Mesendoderm (in vitro differentiated cells): ENCODE measurements at regions not wholly inside any gene's neighbourhood (a gene's known extent, or its start where the extent isn't known, plus 50 kb on each side); places are given as distances from the start of the nearest gene placed in this dataset.
A peak's percentile ranks its signal among the peaks of the same experiment; 100 is the strongest.

Source experiments
- DNase-seq: peaks from one replicate; pipeline ENCODE4 v3.0.0; 2013
- H2AK5ac ChIP-seq: 2 replicates; pipeline ENCODE4 v1.6.1; 2013; ENCODE audit warnings: low read length, inconsistent platforms
- H2BK120ac ChIP-seq: 2 replicates; pipeline ENCODE4 v1.6.1; 2013; ENCODE audit warnings: low read depth, mild to moderate bottlenecking, low read length, moderate library complexity, mixed read lengths
- H2BK15ac ChIP-seq: replicated peaks from 2 replicates; pipeline ENCODE4 v1.6.1; 2013; ENCODE audit warnings: low read depth, mild to moderate bottlenecking, moderate library complexity
- H2BK5ac ChIP-seq: 2 replicates; pipeline ENCODE4 v1.6.1; 2013; ENCODE audit warnings: low read length, inconsistent platforms
- H3K18ac ChIP-seq: 2 replicates; pipeline ENCODE4 v1.6.1; 2013; ENCODE audit warnings: mild to moderate bottlenecking, low read length, mixed read lengths
- H3K23ac ChIP-seq: one replicate; pipeline ENCODE4 v1.6.1; 2013; ENCODE audit warnings: low read length
- H3K27ac ChIP-seq: 2 replicates; pipeline ENCODE4 v1.5.1; 2013; ENCODE audit warnings: low read depth, mild to moderate bottlenecking, inconsistent platforms, low read length, moderate library complexity
- H3K27me3 ChIP-seq: 2 replicates; pipeline ENCODE4 v1.6.1; 2013; ENCODE audit warnings: low read length, control low read depth, mild to moderate bottlenecking, inconsistent platforms; ENCODE audit not compliant: insufficient read depth, poor library complexity
- H3K36me3 ChIP-seq: 2 replicates; pipeline ENCODE4 v1.6.1; 2013; ENCODE audit warnings: low read length, inconsistent platforms; ENCODE audit not compliant: control insufficient read depth, insufficient read depth
- H3K4ac ChIP-seq: one replicate; pipeline ENCODE4 v1.6.1; 2013; ENCODE audit warnings: low read depth, mild to moderate bottlenecking, low read length, moderate library complexity
- H3K4me1 ChIP-seq: 2 replicates; pipeline ENCODE4 v1.6.1; 2013; ENCODE audit warnings: low read depth, low read length, inconsistent platforms; ENCODE audit not compliant: control insufficient read depth
- H3K4me2 ChIP-seq: 2 replicates; pipeline ENCODE4 v1.6.1; 2013; ENCODE audit warnings: low read length
- H3K4me3 ChIP-seq: 2 replicates; pipeline ENCODE4 v1.5.1; 2013; ENCODE audit warnings: mild to moderate bottlenecking, low read length
- H3K56ac ChIP-seq: one replicate; pipeline ENCODE4 v1.6.1; 2013; ENCODE audit warnings: low read length
- H3K79me1 ChIP-seq: 2 replicates; pipeline ENCODE4 v1.6.1; 2013; ENCODE audit warnings: low read length, inconsistent platforms
- H3K79me2 ChIP-seq: 2 replicates; pipeline ENCODE4 v1.6.1; 2013; ENCODE audit warnings: mild to moderate bottlenecking, low read length; ENCODE audit not compliant: control insufficient read depth, insufficient read depth
- H3K9ac ChIP-seq: 2 replicates; pipeline ENCODE4 v1.6.1; 2013; ENCODE audit warnings: low read length, inconsistent platforms
- H4K5ac ChIP-seq: one replicate; pipeline ENCODE4 v1.6.1; 2013; ENCODE audit warnings: low read length
- H4K8ac ChIP-seq: one replicate; pipeline ENCODE4 v1.6.1; 2013; ENCODE audit warnings: low read depth, mild to moderate bottlenecking, control low read depth, low read length, moderate library complexity
- WGBS: extraction: QIAGEN DNeasy Blood & Tissue Kit; methylation state at CpG from one replicate; pipeline ENCODE4 v1.1.7; 2013; ENCODE audit warnings: low lambda C conversion rate, missing lambda C conversion rate; ENCODE audit not compliant: insufficient coverage; ENCODE audit errors: extremely low coverage; 5-methylcytosine and 5-hydroxymethylcytosine counted together

DNA sequence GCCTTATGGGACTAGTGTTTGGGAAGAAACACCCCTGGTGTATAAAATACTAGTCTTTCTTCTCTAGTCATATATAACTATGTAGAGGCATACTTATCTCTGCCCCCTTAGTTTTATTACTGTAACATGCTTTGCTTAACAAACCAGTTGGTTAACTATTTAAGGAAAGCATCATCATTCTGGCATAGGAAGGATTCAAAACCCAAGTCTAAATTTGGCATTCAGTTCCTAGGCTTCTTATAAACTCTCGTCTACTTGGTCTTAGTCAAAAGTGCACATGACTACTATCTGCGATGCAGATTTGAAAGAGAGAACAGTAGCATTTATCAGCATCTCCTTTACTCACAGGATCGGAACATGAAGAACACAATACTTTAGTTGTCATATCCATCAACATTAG is 111.3 kb downstream of the MFAP3L start:
- Histone ChIP-seq H3K4ac (no peak overlapping the region), H3K79me1 (no peaks in the 10 kb centered on the region), H3K79me2 (no peaks in the 10 kb centered on the region), H4K8ac (no peak overlapping the region), H3K4me3 (no peak overlapping the region), H3K27me3 (no peaks in the 10 kb centered on the region), H4K5ac (no peak overlapping the region), H3K56ac (no peak overlapping the region), H3K4me1 (peaks cover 3% of the 10 kb centered on the region), H3K36me3 (no peaks in the 10 kb centered on the region), H3K23ac (no peak overlapping the region), H2AK5ac (no peak overlapping the region), H2BK120ac (no peak overlapping the region), H3K9ac (no peak overlapping the region), H3K4me2 (no peak overlapping the region), H3K18ac (no peak overlapping the region), H2BK15ac (no peak overlapping the region), H3K27ac (no peak overlapping the region), H2BK5ac (no peak overlapping the region)
- DNase-seq = no peak
- WGBS = no CpG with 5 or more reads among the region's 3 CpGs

DNA sequence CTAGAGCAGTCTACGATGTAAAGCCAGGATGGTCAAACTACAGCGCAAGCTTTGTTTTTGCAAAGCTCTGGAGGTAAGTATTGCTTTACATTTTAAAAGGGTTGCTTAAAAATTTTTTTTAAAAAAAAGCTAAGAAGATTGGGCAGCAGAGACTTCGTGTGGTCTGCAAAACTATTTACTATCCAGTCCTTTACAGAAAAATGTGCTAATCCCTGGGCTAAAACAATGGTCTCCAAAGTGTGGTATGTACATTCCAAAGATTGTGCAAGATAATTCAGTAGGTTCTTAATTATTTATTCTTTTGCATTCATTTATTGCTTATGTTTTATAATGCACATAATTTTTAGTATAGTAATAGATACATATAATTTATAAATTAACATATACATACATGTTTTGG is 113.2 kb downstream of the MFAP3L start:
- H3K4me3 ChIP-seq = no peak overlapping the region
- no peak overlapping the region for H4K5ac ChIP-seq
- no peak overlapping the region for H2BK5ac ChIP-seq
- H3K79me2 ChIP-seq = no peaks in the 10 kb centered on the region
- peak; percentile 53 for DNase-seq
- no peak overlapping the region for H4K8ac ChIP-seq
- H3K79me1 ChIP-seq = no peaks in the 10 kb centered on the region
- peak overlapping the region; percentile 86 for H2BK15ac ChIP-seq
- no peaks in the 10 kb centered on the region for H3K36me3 ChIP-seq
- no peak overlapping the region for H3K9ac ChIP-seq
- H3K23ac ChIP-seq = no peak overlapping the region
- peaks cover 2% of the 10 kb centered on the region for H3K4me1 ChIP-seq
- peak overlapping the region; percentile 0 for H3K18ac ChIP-seq
- H2BK120ac ChIP-seq = no peak overlapping the region
- H3K56ac ChIP-seq = no peak overlapping the region
- no peaks in the 10 kb centered on the region for H3K27me3 ChIP-seq
- H3K27ac ChIP-seq = no peak overlapping the region
- no peak overlapping the region for H2AK5ac ChIP-seq
- no peak overlapping the region for H3K4me2 ChIP-seq
- no peak overlapping the region for H3K4ac ChIP-seq
- WGBS = no CpG with 5 or more reads among the region's 3 CpGs

DNA sequence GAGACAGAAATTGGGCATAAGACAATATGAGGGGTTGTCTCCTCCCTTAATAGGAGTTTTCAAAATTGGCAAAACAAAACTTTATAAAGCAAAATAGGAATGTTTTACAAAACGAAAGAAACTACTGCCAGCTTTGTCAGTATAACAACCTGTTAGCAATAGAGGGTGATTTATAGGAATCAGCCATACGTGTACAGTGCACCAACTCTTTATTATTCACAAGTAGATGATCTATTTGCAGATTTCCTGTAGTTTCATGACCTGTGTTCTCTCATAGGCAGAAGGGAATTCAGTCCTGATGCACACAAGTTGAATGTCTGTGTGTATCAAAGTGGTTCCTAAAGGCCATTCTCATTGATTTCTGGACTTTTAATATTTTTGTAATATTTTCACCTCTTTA is 116.3 kb downstream of the MFAP3L start:
- DNase-seq = no peak
- Histone ChIP-seq H3K56ac (no peak overlapping the region), H3K27me3 (no peaks in the 10 kb centered on the region), H3K4me1 (peaks cover 2% of the 10 kb centered on the region), H3K79me2 (no peaks in the 10 kb centered on the region), H2BK15ac (no peak overlapping the region), H2BK120ac (no peak overlapping the region), H3K4me2 (no peak overlapping the region), H3K18ac (no peak overlapping the region), H2AK5ac (no peak overlapping the region), H3K23ac (no peak overlapping the region), H3K4me3 (no peak overlapping the region), H3K27ac (no peak overlapping the region), H4K8ac (no peak overlapping the region), H4K5ac (no peak overlapping the region), H3K4ac (no peak overlapping the region), H3K36me3 (no peaks in the 10 kb centered on the region), H2BK5ac (no peak overlapping the region), H3K9ac (no peak overlapping the region), H3K79me1 (no peaks in the 10 kb centered on the region)
- WGBS = no CpG with 5 or more reads among the region's 2 CpGs

DNA sequence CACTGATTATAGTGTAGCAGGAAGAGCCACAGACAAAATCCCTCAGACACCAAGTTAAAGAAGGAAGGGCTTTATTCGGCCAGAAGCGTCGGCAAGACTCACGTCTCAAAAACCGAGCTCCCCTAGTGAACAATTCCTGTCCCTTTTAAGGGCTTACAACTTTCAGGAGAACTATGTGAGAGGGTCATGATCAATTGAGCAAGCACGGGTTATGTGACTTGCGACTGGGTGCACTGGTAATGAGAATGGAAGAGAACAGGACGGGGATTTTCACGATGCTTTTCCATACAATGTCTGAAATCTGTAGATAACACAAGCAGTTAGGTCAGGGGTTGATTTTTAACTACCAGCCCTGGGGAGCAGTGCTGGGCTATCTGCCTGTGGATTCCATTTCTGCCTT is 116.7 kb downstream of the MFAP3L start:
- Histone ChIP-seq H3K23ac (no peak overlapping the region), H3K4me2 (no peak overlapping the region), H4K5ac (no peak overlapping the region), H2BK15ac (no peak overlapping the region), H3K79me2 (no peaks in the 10 kb centered on the region), H3K79me1 (no peaks in the 10 kb centered on the region), H3K36me3 (no peaks in the 10 kb centered on the region), H3K27me3 (no peaks in the 10 kb centered on the region), H3K56ac (no peak overlapping the region), H2BK120ac (no peak overlapping the region), H3K18ac (no peak overlapping the region), H3K4ac (no peak overlapping the region), H3K4me3 (no peak overlapping the region), H2AK5ac (no peak overlapping the region), H3K9ac (no peak overlapping the region), H3K4me1 (peaks cover 2% of the 10 kb centered on the region), H2BK5ac (no peak overlapping the region), H4K8ac (no peak overlapping the region), H3K27ac (no peak overlapping the region)
- DNase-seq = peak; percentile 65
- no CpG with 5 or more reads among the region's 9 CpGs for WGBS

DNA sequence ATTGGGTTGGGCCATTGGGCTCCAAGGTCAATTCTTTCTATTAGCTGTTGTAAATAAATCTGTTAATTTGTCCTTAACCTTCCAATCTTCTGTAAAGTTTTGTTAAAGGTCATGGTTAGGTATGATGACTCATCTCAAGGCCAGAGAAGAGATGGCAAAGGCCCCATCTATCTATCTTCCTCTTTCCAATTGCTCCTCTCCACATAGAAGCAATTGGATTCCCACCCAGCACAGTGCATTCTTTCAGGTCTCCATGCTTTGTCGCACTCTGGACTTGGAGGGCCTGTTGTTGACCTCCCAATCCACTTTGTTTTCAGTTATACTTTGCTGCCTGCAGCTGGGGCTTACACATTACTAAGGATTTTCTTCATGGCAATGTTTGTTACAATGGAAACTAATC is 118.5 kb downstream of the MFAP3L start:
- WGBS = no CpG with 5 or more reads among the region's 1 CpG
- Histone ChIP-seq H3K4me1 (peaks cover 2% of the 10 kb centered on the region), H3K79me1 (no peaks in the 10 kb centered on the region), H3K27ac (no peak overlapping the region), H3K9ac (no peak overlapping the region), H3K27me3 (no peaks in the 10 kb centered on the region), H2AK5ac (no peak overlapping the region), H3K18ac (no peak overlapping the region), H3K79me2 (no peaks in the 10 kb centered on the region), H3K56ac (no peak overlapping the region), H2BK5ac (no peak overlapping the region), H4K8ac (no peak overlapping the region), H3K23ac (no peak overlapping the region), H3K4me2 (no peak overlapping the region), H3K4me3 (no peak overlapping the region), H3K4ac (no peak overlapping the region), H3K36me3 (no peaks in the 10 kb centered on the region), H2BK120ac (no peak overlapping the region), H4K5ac (no peak overlapping the region), H2BK15ac (no peak overlapping the region)
- no peak for DNase-seq

DNA sequence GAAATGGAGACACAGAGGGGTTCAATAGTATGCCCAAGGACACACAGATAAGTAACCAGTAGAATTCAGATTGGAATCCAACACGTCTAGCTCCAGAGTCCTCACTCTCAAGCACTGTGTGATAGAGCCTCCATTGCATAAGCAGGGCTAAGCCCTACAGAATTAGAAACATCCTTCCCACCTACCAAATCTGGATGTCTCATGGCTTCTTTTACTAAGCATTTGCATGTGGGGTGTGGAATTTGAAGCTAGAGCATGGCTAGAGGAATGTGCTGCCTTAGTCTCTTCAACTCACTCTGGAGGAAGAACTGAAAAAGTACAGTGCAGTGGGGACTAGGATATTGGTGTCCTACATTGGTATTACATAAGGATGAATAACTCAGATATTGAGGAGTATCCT is 119.4 kb downstream of the MFAP3L start:
- Histone ChIP-seq H3K18ac (no peak overlapping the region), H4K5ac (no peak overlapping the region), H3K79me1 (no peaks in the 10 kb centered on the region), H3K36me3 (no peaks in the 10 kb centered on the region), H3K23ac (no peak overlapping the region), H3K56ac (no peak overlapping the region), H3K4me2 (no peak overlapping the region), H3K9ac (no peak overlapping the region), H4K8ac (no peak overlapping the region), H3K4me3 (no peak overlapping the region), H2AK5ac (no peak overlapping the region), H3K4me1 (peaks cover 2% of the 10 kb centered on the region), H2BK15ac (no peak overlapping the region), H3K27ac (no peak overlapping the region), H3K4ac (no peak overlapping the region), H3K79me2 (no peaks in the 10 kb centered on the region), H2BK5ac (no peak overlapping the region), H2BK120ac (no peak overlapping the region), H3K27me3 (no peaks in the 10 kb centered on the region)
- no peak for DNase-seq
- WGBS = no CpG with 5 or more reads among the region's 1 CpG
